IMR-90 (cell line): ENCODE measurements at regions not wholly inside any gene's neighbourhood (a gene's known extent, or its start where the extent isn't known, plus 50 kb on each side); places are given as distances from the start of the nearest gene placed in this dataset.

Experiments used
- ATAC-seq: fragments of 200-7000 bp; cut with Tn5 transposase; 2 replicates; pipeline ENCODE4 v1.9.1; 2020; ENCODE audit warnings: low read depth, mild to moderate bottlenecking, moderate library complexity
- BruUV-seq: library from RNA; stranded (reverse); fragments of 400-500 nt; replicated peaks from 2 replicates; lab custom pipeline; 2021; lab: Mats Ljungman, UMichigan
- CTCF ChIA-PET: fragments of 300-600 bp; formaldehyde crosslinking; extraction: SDS; loops from one replicate; lab custom pipeline; 2021; ENCODE audit warnings: antibody characterized with exemption; lab: Yijun Ruan, JAX
- POLR2A ChIA-PET: fragments of 300-600 bp; sonication (Branson Sonifier 250); formaldehyde crosslinking; loops from one replicate; lab custom pipeline; 2022; ENCODE audit warnings: antibody characterized with exemption; ENCODE audit not compliant: unreplicated experiment; lab: Charles Lee
- DNase-seq: peaks from one replicate; pipeline ENCODE4 v3.0.0; 2013
- H2AFZ ChIP-seq: replicated peaks from 2 replicates; pipeline ENCODE3; 2013; ENCODE audit warnings: low read length, mild to moderate bottlenecking; ENCODE audit not compliant: poor library complexity
- H2AK5ac ChIP-seq: 2 replicates; pipeline ENCODE4 v1.6.1; 2013; ENCODE audit warnings: low read depth, low read length, inconsistent platforms
- H2AK9ac ChIP-seq: replicated peaks from 2 replicates; pipeline ENCODE3; 2013; ENCODE audit warnings: mild to moderate bottlenecking, low read depth, low read length, moderate library complexity; ENCODE audit not compliant: poor library complexity
- H2BK120ac ChIP-seq: 2 replicates; pipeline ENCODE4 v1.6.1; 2013; ENCODE audit warnings: low read depth, low read length, inconsistent platforms
- H2BK15ac ChIP-seq: 3 replicates; pipeline ENCODE4 v1.6.1; 2013; ENCODE audit warnings: low read depth, low read length, inconsistent platforms
- H2BK20ac ChIP-seq: 2 replicates; pipeline ENCODE4 v1.6.1; 2013; ENCODE audit warnings: low read depth, mild to moderate bottlenecking, inconsistent platforms, low read length, moderate library complexity
- H2BK5ac ChIP-seq: 2 replicates; pipeline ENCODE4 v1.6.1; 2013; ENCODE audit warnings: mild to moderate bottlenecking, low read depth, low read length, inconsistent platforms; ENCODE audit not compliant: poor library complexity, severe bottlenecking
- H3K14ac ChIP-seq: replicated peaks from 2 replicates; pipeline ENCODE4 v1.6.1; 2013; ENCODE audit warnings: low read depth, low read length, inconsistent platforms
- H3K18ac ChIP-seq: 2 replicates; pipeline ENCODE4 v1.6.1; 2013; ENCODE audit warnings: low read depth, low read length, control low read depth
- H3K23ac ChIP-seq: 2 replicates; pipeline ENCODE4 v1.6.1; 2013; ENCODE audit warnings: low read depth, low read length, inconsistent platforms
- H3K27ac ChIP-seq: 2 replicates; pipeline ENCODE4 v1.5.1; 2013; ENCODE audit warnings: mild to moderate bottlenecking, control low read depth, low read length; ENCODE audit not compliant: insufficient read depth
- H3K27me3 ChIP-seq: 2 replicates; pipeline ENCODE4 v1.6.1; 2013; ENCODE audit warnings: low read length; ENCODE audit not compliant: control insufficient read depth, insufficient read depth
- H3K36me3 ChIP-seq: 2 replicates; pipeline ENCODE4 v1.6.1; 2013; ENCODE audit warnings: low read length, mixed read lengths; ENCODE audit not compliant: control insufficient read depth, insufficient read depth
- H3K4ac ChIP-seq: 2 replicates; pipeline ENCODE4 v1.6.1; 2013; ENCODE audit warnings: low read depth, low read length, inconsistent platforms
- H3K4me1 ChIP-seq: 2 replicates; pipeline ENCODE4 v1.6.1; 2013; ENCODE audit warnings: low read length, mixed read lengths; ENCODE audit not compliant: control insufficient read depth, insufficient read depth
- H3K4me2 ChIP-seq: 2 replicates; pipeline ENCODE4 v1.6.1; 2013; ENCODE audit warnings: low read depth, mild to moderate bottlenecking, control low read depth, low read length, moderate library complexity
- H3K4me3 ChIP-seq: 2 replicates; pipeline ENCODE4 v1.5.1; 2013; ENCODE audit warnings: low read depth, mild to moderate bottlenecking, control low read depth, low read length, moderate library complexity; ENCODE audit not compliant: insufficient read depth
- H3K56ac ChIP-seq: 2 replicates; pipeline ENCODE4 v1.6.1; 2013; ENCODE audit warnings: low read length, inconsistent platforms; ENCODE audit not compliant: insufficient read depth; ENCODE audit errors: extremely low read depth
- H3K79me1 ChIP-seq, 2 experiments: 2 replicates each; pipeline ENCODE4 v1.6.1; 2013; ENCODE audit warnings: low read length in 2 of 2, inconsistent platforms in 1 of 2, low read depth in 1 of 2
- H3K9ac ChIP-seq: 2 replicates; pipeline ENCODE4 v1.6.1; 2013; ENCODE audit warnings: low read depth, low read length, control low read depth
- H3K9me1 ChIP-seq: 2 replicates; pipeline ENCODE4 v1.6.1; 2013; ENCODE audit warnings: low read length, inconsistent platforms; ENCODE audit not compliant: insufficient read depth
- H3K9me3 ChIP-seq: 2 replicates; pipeline ENCODE4 v1.6.1; 2013; ENCODE audit warnings: low read length; ENCODE audit not compliant: control insufficient read depth, insufficient read depth
- H4K20me1 ChIP-seq: 2 replicates; pipeline ENCODE4 v1.6.1; 2013; ENCODE audit warnings: low read length, inconsistent platforms; ENCODE audit not compliant: insufficient read depth
- H4K5ac ChIP-seq: 2 replicates; pipeline ENCODE4 v1.6.1; 2013; ENCODE audit warnings: mild to moderate bottlenecking, low read depth, low read length, control low read depth
- H4K8ac ChIP-seq, 2 experiments: 2 replicates each; pipeline ENCODE4 v1.6.1; 2013; ENCODE audit warnings: low read depth in 2 of 2, low read length in 2 of 2, control low read depth in 1 of 2, inconsistent platforms in 1 of 2
- H4K91ac ChIP-seq: 2 replicates; pipeline ENCODE4 v1.6.1; 2013; ENCODE audit warnings: low read depth, low read length, inconsistent platforms; ENCODE audit not compliant: insufficient read depth
- POLR2A ChIP-seq: IDR thresholded peaks from 2 replicates; pipeline ENCODE4 v1.6.1; 2012; ENCODE audit warnings: mild to moderate bottlenecking, low read depth, low read length
- WGBS, 2 experiments: methylation state at CpG; one replicate each; pipeline versions ENCODE4 v1.1.5 to v1.1.7; 2013; ENCODE audit warnings: missing lambda C conversion rate in 2 of 2; ENCODE audit not compliant: insufficient read length in 1 of 2; ENCODE audit errors: extremely low coverage in 2 of 2; 5-methylcytosine and 5-hydroxymethylcytosine counted together
- dilution Hi-C: fragments of 300-500 bp; cut with HindIII; formaldehyde crosslinking; loops from one replicate; pipeline ENCODE4 v1.14.3; 2018; ENCODE audit warnings: low sequenced_read_pairs; ENCODE audit not compliant: unreplicated experiment
- in situ Hi-C: fragments of 300-500 bp; cut with MboI; formaldehyde crosslinking; loops from 3 replicates; pipeline ENCODE4 v1.14.3; 2019; ENCODE audit warnings: low sequenced_read_pairs, inconsistent platforms, mixed read lengths
- intact Hi-C: fragments of 100-400 bp; cut with micrococcal nuclease; formaldehyde crosslinking; loops from 2 replicates; pipeline ENCODE4 v1.10.0; 2022

DNA sequence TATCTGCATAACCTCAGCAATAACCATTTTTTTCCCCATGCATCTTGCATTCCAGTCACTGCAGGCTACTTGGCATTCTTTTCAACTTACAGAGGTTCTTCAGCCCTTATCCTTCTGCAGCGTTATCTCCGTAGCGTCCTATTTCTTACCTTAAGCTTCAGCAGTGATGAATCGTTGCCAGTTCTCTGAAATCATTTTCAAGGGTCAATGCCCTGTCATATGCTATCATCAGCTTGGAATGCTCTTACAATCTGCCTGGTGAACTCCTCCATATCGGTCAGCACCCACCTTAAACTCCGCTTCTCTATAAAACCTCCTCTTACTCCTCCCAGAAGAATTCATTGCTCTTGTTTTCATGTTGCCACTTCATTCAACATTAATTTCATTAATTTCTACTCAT lies 105.1 kb upstream of the DPH5 start:
- dilution Hi-C loops: no loop called here
- no peak overlapping the region for H4K8ac ChIP-seq
- H3K4ac ChIP-seq: no peak overlapping the region
- no peak overlapping the region for H3K14ac ChIP-seq
- H3K9me3 ChIP-seq: no peaks in the 10 kb centered on the region
- H3K4me1 ChIP-seq: no peaks in the 10 kb centered on the region
- in situ Hi-C loops: no loop called here
- H2AFZ ChIP-seq: peak overlapping the region; percentile 63
- H3K27ac ChIP-seq: no peak overlapping the region
- DNase-seq (peak; percentile 40), ATAC-seq (no peak; the same call in 1 of the 2 replicates)
- H2AK9ac ChIP-seq: peak overlapping the region; percentile 10
- no TSS peak for BruUV-seq
- no peak overlapping the region for H3K56ac ChIP-seq
- intact Hi-C loops: no loop called here
- H4K5ac ChIP-seq: no peak overlapping the region
- H4K20me1 ChIP-seq: no peaks in the 10 kb centered on the region
- no peaks in the 10 kb centered on the region for H3K79me1 ChIP-seq
- no peak overlapping the region for H4K91ac ChIP-seq
- H3K18ac ChIP-seq: no peak overlapping the region
- H2AK5ac ChIP-seq: no peak overlapping the region
- no peak overlapping the region for H2BK120ac ChIP-seq
- 70% methylated on average over 4 of the region's 6 CpGs; no CpG with 5 or more reads in 1 of the 2 experiments for WGBS, 2 experiments
- no peaks in the 10 kb centered on the region for H3K36me3 ChIP-seq
- no peak overlapping the region for H3K23ac ChIP-seq
- no peak overlapping the region for H3K9ac ChIP-seq
- no peak overlapping the region for H3K4me3 ChIP-seq
- no peaks in the 10 kb centered on the region for H3K9me1 ChIP-seq
- no peak overlapping the region for H2BK5ac ChIP-seq
- H3K27me3 ChIP-seq: no peaks in the 10 kb centered on the region; the same call in 1 of the 2 replicates
- TF ChIP-seq POLR2A: no peak
- no peak overlapping the region for H2BK15ac ChIP-seq
- no peak overlapping the region for H2BK20ac ChIP-seq
- POLR2A ChIA-PET: no interaction called here
- CTCF ChIA-PET: interaction anchor here (1.1 kb wide), 1 partner anchor 9 kb away, joined by 3 read pairs; no protein-coding TSS in a partner anchor
- no peak overlapping the region for H3K4me2 ChIP-seq
